Activated naive CD8-positive, alpha-beta T cell treated with anti-CD3 and anti-CD28 coated beads, Interleukin-2, amount 10 ng/mL, durations not matched to agents 7 days and 5 days (primary cell): ENCODE measurements at regions not wholly inside any gene's neighbourhood (a gene's known extent, or its start where the extent isn't known, plus 50 kb on each side); places are given as distances from the start of the nearest gene placed in this dataset.

Experiments
- ATAC-seq: fragments of 150-1000 bp; cut with Tn5 transposase; one replicate; pipeline ENCODE4 v1.10.0; 2021; ENCODE audit warnings: low read depth, moderate library complexity
- POLR2A ChIA-PET: fragments of 350-600 bp; sonication (Branson Sonifier 250); formaldehyde crosslinking; loops from one replicate; lab custom pipeline; 2021; ENCODE audit warnings: antibody characterized with exemption; lab: Charles Lee
- DNase-seq: peaks from one replicate; pipeline ENCODE4 v3.0.0; 2021
- H3K27ac Mint-ChIP-seq: one replicate; pipeline ENCODE4 v1.8.0; 2022; ENCODE audit warnings: mild to moderate bottlenecking, mixed read lengths
- H3K27me3 Mint-ChIP-seq: one replicate; pipeline ENCODE4 v1.8.0; 2022; ENCODE audit warnings: mild to moderate bottlenecking, moderate library complexity, mixed read lengths
- H3K36me3 Mint-ChIP-seq: one replicate; pipeline ENCODE4 v1.8.0; 2021; ENCODE audit warnings: mild to moderate bottlenecking, mixed read lengths
- H3K4me1 Mint-ChIP-seq: one replicate; pipeline ENCODE4 v1.8.0; 2021; ENCODE audit warnings: mixed read lengths
- H3K4me3 Mint-ChIP-seq: one replicate; pipeline ENCODE4 v1.8.0; 2022; ENCODE audit warnings: mild to moderate bottlenecking, moderate library complexity, mixed read lengths
- H3K9me3 Mint-ChIP-seq: one replicate; pipeline ENCODE4 v1.8.0; 2021; ENCODE audit warnings: mixed read lengths

DNA sequence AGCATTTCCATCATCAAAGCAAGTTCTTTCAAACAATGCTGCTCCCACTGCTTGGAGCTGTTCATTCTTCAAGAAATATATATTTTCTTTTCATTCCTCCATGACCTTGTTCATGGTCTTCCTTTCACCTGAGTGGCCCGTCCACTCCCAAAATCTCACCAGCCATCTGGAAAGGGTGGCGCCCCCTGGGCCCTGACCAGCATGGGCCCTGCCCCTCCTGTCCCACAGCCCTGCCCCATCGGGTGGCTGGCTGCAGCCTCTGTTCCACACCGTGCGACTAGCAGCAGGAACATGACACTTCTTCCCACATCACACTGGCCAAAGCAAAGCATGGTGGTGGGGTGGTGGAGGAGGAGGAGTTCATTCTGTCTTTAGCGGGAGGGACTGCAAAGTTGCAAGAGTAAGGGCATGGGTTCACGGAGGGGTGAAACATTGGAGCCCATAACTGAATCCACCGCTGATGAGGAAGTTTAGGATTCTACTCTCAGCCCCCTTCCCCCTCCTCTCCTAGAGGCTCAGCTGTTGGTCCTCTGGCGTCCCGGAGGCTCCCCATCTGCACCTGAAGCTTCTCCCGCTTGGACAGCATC is 195.2 kb upstream of the SLC24A3 start:
- no peak for DNase-seq

GRCh38 chr20:19018881-19019280 is 193.6 kb upstream of the SLC24A3 start:
- Mint-ChIP-seq H3K27ac (no peak overlapping the region), H3K9me3 (no peaks in the 10 kb centered on the region), H3K4me1 (no peaks in the 10 kb centered on the region), H3K36me3 (no peaks in the 10 kb centered on the region), H3K27me3 (no peaks in the 10 kb centered on the region), H3K4me3 (no peak overlapping the region)
- no peak for ATAC-seq
- POLR2A ChIA-PET = no interaction called here
- no peak for DNase-seq

More for the DNA sequence above, 195.2 kb upstream of the SLC24A3 start:
- Mint-ChIP-seq H3K4me3 (no peak overlapping the region), H3K36me3 (no peaks in the 10 kb centered on the region), H3K27ac (no peak overlapping the region), H3K4me1 (no peaks in the 10 kb centered on the region), H3K27me3 (no peaks in the 10 kb centered on the region), H3K9me3 (no peaks in the 10 kb centered on the region)
- ATAC-seq = no peak
- POLR2A ChIA-PET = no interaction called here

- Mint-ChIP-seq H3K27me3 (no peaks in the 10 kb centered on the region), H3K9me3 (no peaks in the 10 kb centered on the region), H3K4me1 (no peaks in the 10 kb centered on the region), H3K27ac (no peak overlapping the region), H3K36me3 (no peaks in the 10 kb centered on the region), H3K4me3 (no peak overlapping the region)
- POLR2A ChIA-PET = no interaction called here
- DNase-seq (no peak), ATAC-seq (no peak)
Observed at GRCh38 chr20:19019734-19020364, 192.6 kb upstream of the SLC24A3 start.

DNA sequence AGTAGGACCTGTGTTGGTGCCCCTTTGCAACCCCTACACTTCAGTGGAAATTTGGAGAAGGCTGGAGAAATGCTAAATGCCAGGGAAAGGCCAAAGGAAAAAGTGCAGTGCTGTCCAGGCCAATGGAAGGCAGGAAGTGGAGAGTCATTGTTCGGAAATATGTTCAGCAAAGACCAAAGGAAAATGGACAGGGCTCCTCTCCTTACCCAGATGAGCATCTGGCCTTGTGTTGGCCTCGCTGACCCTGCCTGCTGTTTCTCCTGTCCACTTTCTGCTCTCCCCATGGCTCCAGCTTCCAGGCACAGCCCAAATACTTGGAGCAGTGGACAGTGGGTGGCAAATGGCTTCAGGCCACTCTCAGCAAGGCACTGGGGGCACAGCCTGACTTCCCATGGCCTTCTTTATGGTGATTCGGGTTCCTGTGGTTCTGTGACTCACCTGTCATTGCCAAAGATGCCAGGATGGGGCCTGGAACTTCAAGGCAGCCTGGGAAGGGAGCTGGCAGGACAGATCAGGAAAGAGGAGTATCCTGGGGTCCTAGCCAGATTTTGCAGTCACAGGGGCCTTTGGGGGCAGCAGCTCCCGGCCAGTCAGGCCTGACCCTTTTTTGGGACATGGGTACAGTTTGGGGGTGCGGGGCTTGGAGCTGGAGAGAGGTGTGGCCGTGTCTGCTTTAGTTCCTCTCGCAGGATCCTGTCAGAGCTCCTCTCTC is 190.9 kb upstream of the SLC24A3 start:
- H3K4me1 Mint-ChIP-seq = no peaks in the 10 kb centered on the region
- DNase-seq (no peak), ATAC-seq (no peak)
- no peaks in the 10 kb centered on the region for H3K36me3 Mint-ChIP-seq
- POLR2A ChIA-PET = interaction anchor here (0.6 kb wide), 1 partner anchor 1102 kb away, joined by 3 read pairs; no protein-coding TSS in a partner anchor
- no peak overlapping the region for H3K27ac Mint-ChIP-seq
- H3K9me3 Mint-ChIP-seq = no peaks in the 10 kb centered on the region
- H3K4me3 Mint-ChIP-seq = no peak overlapping the region
- no peaks in the 10 kb centered on the region for H3K27me3 Mint-ChIP-seq

DNA sequence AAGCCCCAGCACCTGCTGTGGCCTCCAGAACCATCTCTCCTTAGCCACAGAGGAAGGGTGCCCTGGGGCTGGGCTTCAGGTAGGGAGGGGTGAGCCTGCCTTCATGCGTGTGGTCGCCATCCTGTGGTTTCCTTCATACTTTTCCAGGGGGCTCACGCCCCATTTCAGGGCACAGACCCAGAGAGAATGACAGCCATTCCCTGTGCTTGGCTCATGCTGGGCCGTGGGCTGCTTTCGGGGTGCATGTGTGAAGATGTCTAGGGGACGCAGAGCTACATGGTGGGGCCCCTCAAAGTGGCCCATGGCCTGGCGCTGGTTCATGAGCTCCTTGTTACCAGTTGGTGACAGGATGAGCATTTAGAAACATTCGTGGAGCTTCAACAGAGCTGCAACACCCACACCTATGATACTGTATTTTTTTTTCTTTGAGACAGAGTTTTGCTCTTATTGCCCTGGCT is 190.3 kb upstream of the SLC24A3 start:
- Mint-ChIP-seq H3K4me1 (no peaks in the 10 kb centered on the region), H3K27me3 (no peaks in the 10 kb centered on the region), H3K4me3 (no peak overlapping the region), H3K9me3 (no peaks in the 10 kb centered on the region), H3K36me3 (no peaks in the 10 kb centered on the region), H3K27ac (no peak overlapping the region)
- POLR2A ChIA-PET = interaction anchor here (0.6 kb wide), 1 partner anchor 1101 kb away, joined by 3 read pairs; no protein-coding TSS in a partner anchor
- DNase-seq (no peak), ATAC-seq (no peak)

- H3K36me3 Mint-ChIP-seq = no peaks in the 10 kb centered on the region
- no peak overlapping the region for H3K4me3 Mint-ChIP-seq
- no peak for DNase-seq
- ATAC-seq = no peak
- H3K27ac Mint-ChIP-seq = no peak overlapping the region
- POLR2A ChIA-PET = no interaction called here
- H3K4me1 Mint-ChIP-seq = no peaks in the 10 kb centered on the region
- no peaks in the 10 kb centered on the region for H3K9me3 Mint-ChIP-seq
- no peaks in the 10 kb centered on the region for H3K27me3 Mint-ChIP-seq
Observed at GRCh38 chr20:19022791-19023448, 189.5 kb upstream of the SLC24A3 start.

GRCh38 chr20:19024296-19025035 is 188.0 kb upstream of the SLC24A3 start:
- no peak overlapping the region for H3K4me3 Mint-ChIP-seq
- H3K27ac Mint-ChIP-seq = no peak overlapping the region
- DNase-seq (no peak), ATAC-seq (no peak)
- H3K27me3 Mint-ChIP-seq = no peaks in the 10 kb centered on the region
- H3K9me3 Mint-ChIP-seq = no peaks in the 10 kb centered on the region
- POLR2A ChIA-PET = no interaction called here
- H3K36me3 Mint-ChIP-seq = no peaks in the 10 kb centered on the region
- H3K4me1 Mint-ChIP-seq = no peaks in the 10 kb centered on the region

- Mint-ChIP-seq H3K36me3 (no peaks in the 10 kb centered on the region), H3K27me3 (no peaks in the 10 kb centered on the region), H3K9me3 (no peaks in the 10 kb centered on the region), H3K27ac (no peak overlapping the region), H3K4me3 (no peak overlapping the region), H3K4me1 (no peaks in the 10 kb centered on the region)
- DNase-seq (no peak), ATAC-seq (no peak)
- POLR2A ChIA-PET = no interaction called here
Observed at GRCh38 chr20:19025430-19026120, 186.9 kb upstream of the SLC24A3 start.

DNA sequence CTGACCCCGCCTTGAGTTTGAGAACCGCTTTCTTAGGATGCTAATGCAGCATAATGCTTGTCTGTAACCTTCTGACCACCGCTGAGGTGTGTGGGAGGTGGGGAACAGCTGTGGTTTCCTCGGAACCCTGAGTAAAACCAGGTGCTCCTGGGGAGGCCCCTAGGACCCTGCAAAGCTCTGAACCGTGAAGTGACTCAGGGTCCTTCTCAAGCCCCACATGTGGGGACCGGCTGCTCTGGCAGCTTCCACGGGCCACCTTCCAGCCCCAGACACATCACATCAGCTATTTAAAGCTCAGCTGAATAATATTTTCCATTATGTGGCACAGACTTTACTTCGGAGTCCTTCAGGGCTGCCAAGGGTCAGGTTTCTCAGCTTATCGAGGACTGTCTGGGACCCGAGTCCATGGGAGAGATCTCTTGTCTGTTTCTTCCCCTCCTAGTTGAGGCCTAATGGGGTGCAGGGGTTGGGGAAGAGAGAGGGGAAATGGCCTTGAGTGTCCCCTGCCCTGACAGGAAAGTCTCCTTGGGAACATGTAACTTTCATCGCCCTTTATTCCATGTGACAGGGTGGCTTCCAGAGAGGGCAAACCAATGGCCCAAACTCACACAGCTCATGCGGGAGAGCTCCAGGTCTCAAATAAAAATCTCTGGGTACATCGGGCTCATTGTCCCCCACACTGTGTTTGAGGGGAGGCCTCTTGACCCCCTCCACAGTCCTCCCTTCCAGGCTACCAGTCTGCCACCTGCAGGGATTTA is 186.1 kb upstream of the SLC24A3 start:
- no peak overlapping the region for H3K27ac Mint-ChIP-seq
- no peak for ATAC-seq
- no peaks in the 10 kb centered on the region for H3K27me3 Mint-ChIP-seq
- POLR2A ChIA-PET = interaction anchor here (0.6 kb wide), 1 partner anchor 634 kb away, joined by 5 read pairs; no protein-coding TSS in a partner anchor
- DNase-seq = no peak
- no peak overlapping the region for H3K4me3 Mint-ChIP-seq
- H3K9me3 Mint-ChIP-seq = no peaks in the 10 kb centered on the region
- H3K4me1 Mint-ChIP-seq = no peaks in the 10 kb centered on the region
- no peaks in the 10 kb centered on the region for H3K36me3 Mint-ChIP-seq

DNA sequence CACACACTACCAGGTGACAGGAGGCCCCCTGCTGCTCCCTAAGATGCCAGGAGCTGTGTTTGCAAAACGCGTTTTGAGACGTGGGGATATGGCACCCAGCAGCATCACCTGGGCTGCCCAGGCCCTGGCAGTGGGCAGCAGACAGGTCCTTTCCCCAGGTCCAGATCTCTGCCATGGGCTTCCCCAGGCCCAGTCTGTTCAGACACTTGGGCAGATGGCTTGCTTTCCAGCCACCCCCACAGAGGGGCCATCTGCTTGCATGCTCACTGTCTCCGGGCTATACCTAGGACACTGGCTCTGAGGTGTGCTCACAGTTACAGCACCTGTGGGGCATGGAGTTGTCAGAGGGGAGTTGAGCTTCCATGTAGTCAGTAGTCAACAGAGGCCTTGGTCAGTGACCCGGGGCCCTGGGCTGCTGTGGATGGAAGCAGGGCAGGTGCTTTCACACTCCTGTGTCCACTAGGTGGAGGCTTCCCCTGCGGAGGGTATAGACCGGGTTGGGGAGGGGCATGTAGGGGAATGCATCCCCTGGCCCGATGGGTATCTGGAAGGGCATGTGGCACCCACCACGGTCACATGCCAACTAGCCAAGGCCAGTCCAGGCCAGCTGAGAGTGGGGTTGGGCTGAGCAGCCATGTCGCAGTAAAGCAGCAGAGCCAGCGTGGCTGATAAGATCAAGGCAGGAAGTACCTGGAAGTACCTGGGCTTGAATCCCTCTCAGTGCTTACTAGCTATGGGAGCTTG is 185.4 kb upstream of the SLC24A3 start:
- POLR2A ChIA-PET = interaction anchor here (0.6 kb wide), 1 partner anchor 633 kb away, joined by 5 read pairs; no protein-coding TSS in a partner anchor
- DNase-seq (no peak), ATAC-seq (no peak)
- Mint-ChIP-seq H3K27ac (no peak overlapping the region), H3K4me1 (no peaks in the 10 kb centered on the region), H3K4me3 (no peak overlapping the region), H3K9me3 (no peaks in the 10 kb centered on the region), H3K27me3 (no peaks in the 10 kb centered on the region), H3K36me3 (no peaks in the 10 kb centered on the region)

DNA sequence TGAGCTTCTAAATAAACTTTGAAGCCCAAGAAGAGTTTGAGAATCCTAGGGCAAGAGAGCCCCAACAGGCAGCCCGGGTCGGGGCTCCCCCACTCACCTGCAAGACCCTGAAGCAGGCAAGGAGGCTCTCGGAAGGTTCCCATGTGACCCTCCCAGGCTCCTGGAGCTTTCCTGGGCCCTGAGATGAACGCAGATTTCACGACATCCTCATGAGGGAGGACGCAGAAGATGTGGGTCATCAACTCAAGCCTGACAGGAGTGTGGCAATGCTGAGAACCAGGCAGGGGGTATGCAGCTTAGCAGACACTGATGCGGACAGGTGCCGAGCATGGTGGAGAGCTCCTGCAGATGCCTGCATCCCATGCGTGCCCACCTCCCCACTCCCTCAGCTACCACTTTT is 184.5 kb upstream of the SLC24A3 start:
- ATAC-seq = no peak
- Mint-ChIP-seq H3K27me3 (no peaks in the 10 kb centered on the region), H3K9me3 (no peaks in the 10 kb centered on the region), H3K4me1 (no peaks in the 10 kb centered on the region), H3K4me3 (no peak overlapping the region), H3K36me3 (no peaks in the 10 kb centered on the region), H3K27ac (no peak overlapping the region)
- DNase-seq = no peak
- POLR2A ChIA-PET = no interaction called here
